ENCODE measurements at regions not wholly inside any gene's neighbourhood (a gene's known extent, or its start where the extent isn't known, plus 50 kb on each side); places are given as distances from the start of the nearest gene placed in this dataset.
"Not testable (repeated sequence)": the region's sequence is repeated elsewhere in the genome, so short reads cannot be mapped to it uniquely, and the experiment has no call there.

DNA sequence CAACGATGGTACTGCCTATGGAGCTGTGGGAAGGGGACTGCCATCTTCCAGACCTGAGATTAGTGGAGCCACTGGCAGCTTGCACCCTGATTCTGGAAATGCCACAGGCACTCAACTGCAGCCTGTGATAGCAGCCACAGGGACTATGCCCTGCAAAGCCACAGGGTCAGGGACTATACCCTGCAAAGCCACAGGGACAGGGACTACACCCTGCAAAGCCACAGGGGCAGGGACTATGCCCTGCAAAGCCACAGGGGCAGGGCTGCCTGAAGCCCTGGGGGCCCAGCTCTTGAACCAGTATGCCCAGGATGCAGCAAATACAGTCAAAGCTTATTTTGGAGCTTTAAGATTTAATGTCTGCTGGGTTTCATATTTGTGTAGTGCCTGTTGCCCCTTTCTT lies 346.6 kb downstream of the C6orf118 start:
- H3K4me3 ChIP-seq (ENCODE audit: low read length): no peak overlapping the region
- no peaks in the 10 kb centered on the region for H3K27me3 Mint-ChIP-seq
- H3K27ac ChIP-seq (ENCODE audit: low read depth in 1 of 2, low read length in 2 of 2): no peak overlapping the region
- H3K9me3 ChIP-seq (ENCODE audit: control insufficient read depth in 1 of 2, insufficient read depth in 1 of 2, low read length in 2 of 2): peaks cover 0 to 8% of the 10 kb centered on the region in 2 experiments
- intact Hi-C loops (cut with DNase I, micrococcal nuclease): no loop called here
- H3K4me1 ChIP-seq (ENCODE audit: insufficient read depth, low read length): no peaks in the 10 kb centered on the region
- H3K27me3 ChIP-seq (ENCODE audit: control insufficient read depth in 1 of 2, insufficient read depth in 2 of 2, low read length in 2 of 2): no peaks in the 10 kb centered on the region
- no peaks in the 10 kb centered on the region for H3K4me1 Mint-ChIP-seq (ENCODE audit: low read depth)
- ChIA-PET CTCF (no interaction called here), POLR2A (no interaction called here)
- TF ChIP-seq, protein P1, sequence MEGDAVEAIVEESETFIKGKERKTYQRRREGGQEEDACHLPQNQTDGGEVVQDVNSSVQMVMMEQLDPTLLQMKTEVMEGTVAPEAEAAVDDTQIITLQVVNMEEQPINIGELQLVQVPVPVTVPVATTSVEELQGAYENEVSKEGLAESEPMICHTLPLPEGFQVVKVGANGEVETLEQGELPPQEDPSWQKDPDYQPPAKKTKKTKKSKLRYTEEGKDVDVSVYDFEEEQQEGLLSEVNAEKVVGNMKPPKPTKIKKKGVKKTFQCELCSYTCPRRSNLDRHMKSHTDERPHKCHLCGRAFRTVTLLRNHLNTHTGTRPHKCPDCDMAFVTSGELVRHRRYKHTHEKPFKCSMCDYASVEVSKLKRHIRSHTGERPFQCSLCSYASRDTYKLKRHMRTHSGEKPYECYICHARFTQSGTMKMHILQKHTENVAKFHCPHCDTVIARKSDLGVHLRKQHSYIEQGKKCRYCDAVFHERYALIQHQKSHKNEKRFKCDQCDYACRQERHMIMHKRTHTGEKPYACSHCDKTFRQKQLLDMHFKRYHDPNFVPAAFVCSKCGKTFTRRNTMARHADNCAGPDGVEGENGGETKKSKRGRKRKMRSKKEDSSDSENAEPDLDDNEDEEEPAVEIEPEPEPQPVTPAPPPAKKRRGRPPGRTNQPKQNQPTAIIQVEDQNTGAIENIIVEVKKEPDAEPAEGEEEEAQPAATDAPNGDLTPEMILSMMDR (IDR thresholded peaks at IDR 0.05): no peak
- no peaks in the 10 kb centered on the region for H3K36me3 ChIP-seq (ENCODE audit: insufficient read depth, low read length)
- no peaks in the 10 kb centered on the region for H3K36me3 Mint-ChIP-seq (ENCODE audit: low read depth)
- DNase-seq (no peak), ATAC-seq (ENCODE audit: poor library complexity) (no peak)
- no peak overlapping the region for H3K27ac Mint-ChIP-seq
- H3K4me3 Mint-ChIP-seq: no peak overlapping the region
- peaks cover 7% of the 10 kb centered on the region for H3K9me3 Mint-ChIP-seq

DNA sequence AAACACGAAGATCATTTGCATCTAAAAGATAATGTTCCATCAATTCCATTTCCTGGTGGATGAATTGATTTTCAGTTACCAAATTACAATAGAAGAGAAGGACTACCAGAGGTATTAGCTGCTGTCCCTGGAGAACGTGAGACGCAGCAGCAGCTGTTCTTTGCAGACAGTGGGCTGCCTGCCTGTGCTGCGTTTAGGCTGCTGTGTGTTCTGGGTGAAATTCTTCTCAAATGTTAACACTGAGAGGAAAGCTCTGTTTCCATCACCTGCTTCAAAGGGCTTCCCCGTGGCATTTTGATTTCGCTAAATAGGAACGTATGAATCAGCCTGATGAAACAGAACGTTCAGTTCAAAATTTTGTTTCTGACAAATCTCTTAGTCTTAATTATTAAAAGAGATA lies 362.2 kb downstream of the C6orf118 start:
- H3K27ac ChIP-seq (ENCODE audit: low read depth in 1 of 2, low read length in 2 of 2): no peak overlapping the region
- intact Hi-C loops (cut with DNase I, micrococcal nuclease): no loop called here
- no peaks in the 10 kb centered on the region for H3K27me3 ChIP-seq (ENCODE audit: control insufficient read depth in 1 of 2, insufficient read depth in 2 of 2, low read length in 2 of 2)
- ATAC-seq (ENCODE audit: poor library complexity) (no peak), DNase-seq (no peak)
- H3K27ac Mint-ChIP-seq: no peak overlapping the region
- H3K4me3 Mint-ChIP-seq: no peak overlapping the region
- no peaks in the 10 kb centered on the region for H3K9me3 ChIP-seq (ENCODE audit: control insufficient read depth in 1 of 2, insufficient read depth in 1 of 2, low read length in 2 of 2)
- H3K4me1 Mint-ChIP-seq (ENCODE audit: low read depth): no peaks in the 10 kb centered on the region
- H3K4me1 ChIP-seq (ENCODE audit: insufficient read depth, low read length): no peaks in the 10 kb centered on the region
- H3K9me3 Mint-ChIP-seq: peaks cover 4% of the 10 kb centered on the region
- H3K27me3 Mint-ChIP-seq: no peaks in the 10 kb centered on the region
- H3K36me3 ChIP-seq (ENCODE audit: insufficient read depth, low read length): no peaks in the 10 kb centered on the region
- CTCF ChIA-PET: no interaction called here
- POLR2A ChIA-PET: no interaction called here
- TF ChIP-seq, protein P1 (IDR thresholded peaks at IDR 0.05): no peak
- H3K4me3 ChIP-seq (ENCODE audit: low read length): no peak overlapping the region
- no peaks in the 10 kb centered on the region for H3K36me3 Mint-ChIP-seq (ENCODE audit: low read depth)

DNA sequence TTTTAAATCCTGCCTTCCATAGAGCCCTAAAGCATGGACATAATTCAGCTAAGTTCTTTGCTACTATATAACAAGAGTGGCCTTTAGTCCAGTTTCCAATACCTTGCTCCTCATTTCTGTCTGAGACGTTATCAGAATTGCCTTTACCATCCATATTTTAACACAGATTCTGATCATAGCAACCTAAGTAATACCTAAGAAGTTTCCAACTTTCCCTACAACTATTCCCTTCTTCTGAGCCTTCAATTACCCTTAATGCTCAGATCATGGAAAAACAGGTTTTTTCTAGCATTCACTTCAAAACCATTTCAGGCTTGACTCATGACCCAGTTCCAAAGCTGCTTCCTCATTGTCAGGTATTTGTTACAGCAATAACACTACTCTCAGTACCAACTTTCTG lies 367.1 kb downstream of the C6orf118 start:
- Histone ChIP-seq H3K27ac (ENCODE audit: low read depth in 1 of 2, low read length in 2 of 2) (no peak overlapping the region), H3K36me3 (ENCODE audit: insufficient read depth, low read length) (no peaks in the 10 kb centered on the region), H3K9me3 (ENCODE audit: control insufficient read depth in 1 of 2, insufficient read depth in 1 of 2, low read length in 2 of 2) (no peaks in the 10 kb centered on the region), H3K4me1 (ENCODE audit: insufficient read depth, low read length) (no peaks in the 10 kb centered on the region), H3K27me3 (ENCODE audit: control insufficient read depth in 1 of 2, insufficient read depth in 2 of 2, low read length in 2 of 2) (no peaks in the 10 kb centered on the region), H3K4me3 (ENCODE audit: low read length) (no peak overlapping the region)
- Mint-ChIP-seq H3K9me3 (peaks cover 4% of the 10 kb centered on the region), H3K27me3 (no peaks in the 10 kb centered on the region), H3K4me3 (no peak overlapping the region), H3K27ac (no peak overlapping the region), H3K36me3 (ENCODE audit: low read depth) (no peaks in the 10 kb centered on the region), H3K4me1 (ENCODE audit: low read depth) (no peaks in the 10 kb centered on the region)
- ChIA-PET CTCF (no interaction called here), POLR2A (no interaction called here)
- TF ChIP-seq, protein P1 (IDR thresholded peaks at IDR 0.05): no peak
- intact Hi-C loops (cut with DNase I, micrococcal nuclease): no loop called here
- DNase-seq: no peak
- ATAC-seq (ENCODE audit: poor library complexity): no peak

DNA sequence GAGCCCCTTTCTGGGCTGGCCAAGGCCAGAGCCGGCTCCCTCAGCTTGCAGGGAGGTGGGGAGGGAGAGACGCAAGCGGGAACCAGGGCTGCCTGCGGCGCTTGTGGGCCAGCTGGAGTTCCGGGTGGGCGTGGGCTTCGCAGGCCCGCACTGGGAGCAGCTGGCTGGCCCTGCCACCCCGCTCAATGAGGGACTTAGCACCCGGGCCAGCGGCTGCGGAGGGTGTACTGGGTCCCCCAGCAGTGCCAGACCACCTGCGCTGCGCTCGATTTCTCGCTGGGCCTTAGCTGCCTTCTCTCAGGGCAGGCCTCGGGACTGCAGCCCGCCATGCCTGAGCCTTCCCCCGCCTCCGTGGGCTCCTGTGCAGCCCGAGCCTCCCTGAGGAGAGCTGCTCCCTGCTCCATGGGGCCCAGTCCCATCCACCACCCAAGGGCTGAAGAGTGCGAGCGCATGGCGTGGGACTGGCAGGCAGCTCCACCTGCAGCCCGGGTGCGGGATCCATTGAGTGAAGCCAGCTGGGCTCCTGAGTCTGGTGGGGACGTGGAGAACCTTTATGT lies 376.1 kb downstream of the C6orf118 start:
- H3K9me3 Mint-ChIP-seq; H3K27me3 ChIP-seq (ENCODE audit: control insufficient read depth in 1 of 2, insufficient read depth in 2 of 2, low read length in 2 of 2); intact Hi-C loops (cut with DNase I, micrococcal nuclease); H3K36me3 ChIP-seq (ENCODE audit: insufficient read depth, low read length); H3K4me1 Mint-ChIP-seq (ENCODE audit: low read depth); H3K4me3 Mint-ChIP-seq; H3K9me3 ChIP-seq (ENCODE audit: control insufficient read depth in 1 of 2, insufficient read depth in 1 of 2, low read length in 2 of 2); H3K27me3 Mint-ChIP-seq; H3K4me3 ChIP-seq (ENCODE audit: low read length); ATAC-seq (ENCODE audit: poor library complexity); H3K4me1 ChIP-seq (ENCODE audit: insufficient read depth, low read length); DNase-seq; H3K27ac ChIP-seq (ENCODE audit: low read depth in 1 of 2, low read length in 2 of 2); H3K27ac Mint-ChIP-seq; CTCF ChIA-PET; H3K36me3 Mint-ChIP-seq (ENCODE audit: low read depth); POLR2A ChIA-PET: not testable (repeated sequence)

Data from CD4-positive, alpha-beta T cell (primary cell).